Keratinocyte (primary cell): ENCODE measurements at regions not wholly inside any gene's neighbourhood (a gene's known extent, or its start where the extent isn't known, plus 50 kb on each side); places are given as distances from the start of the nearest gene placed in this dataset.

Experiments used
- DNase-seq: peaks from one replicate; pipeline ENCODE4 v3.0.0-alpha.2; 2011; ENCODE audit warnings: low read depth, missing footprints, low spot score
- FAIRE-seq: peaks from 2 replicates; lab custom pipeline; 2011; peaks lifted over from hg19 to GRCh38; lab: Jason Lieb, UNC
- H2AFZ ChIP-seq: 2 replicates; pipeline ENCODE4 v1.6.0; 2012; ENCODE audit warnings: low read length, control low read depth, inconsistent platforms; ENCODE audit not compliant: control insufficient read depth
- H3K27ac ChIP-seq: 2 replicates; pipeline ENCODE4 v1.5.1; 2011; ENCODE audit warnings: low read length; ENCODE audit not compliant: control insufficient read depth, insufficient read depth
- H3K27me3 ChIP-seq: 3 replicates; pipeline ENCODE4 v1.6.0; 2011; ENCODE audit warnings: low read length; ENCODE audit not compliant: control insufficient read depth, insufficient read depth; ENCODE audit errors: extremely low read depth
- H3K36me3 ChIP-seq, 2 experiments: 2 replicates in 1 of 2; 3 replicates in 1 of 2; pipeline ENCODE4 v1.5.1; 2011; ENCODE audit warnings: low read length in 2 of 2, mild to moderate bottlenecking in 1 of 2; ENCODE audit not compliant: control insufficient read depth in 2 of 2, insufficient read depth in 2 of 2; ENCODE audit errors: extremely low read depth in 1 of 2
- H3K4me1 ChIP-seq: 3 replicates; pipeline ENCODE4 v1.5.1; 2011; ENCODE audit warnings: low read length; ENCODE audit not compliant: control insufficient read depth, insufficient read depth; ENCODE audit errors: extremely low read depth
- H3K4me2 ChIP-seq: 3 replicates; pipeline ENCODE4 v1.6.0; 2011; ENCODE audit warnings: low read depth, low read length; ENCODE audit not compliant: control insufficient read depth, insufficient read depth; ENCODE audit errors: extremely low read depth
- H3K4me3 ChIP-seq, 3 experiments: fragments of 200-600 bp in 1 of 3; sonication (generic) in 1 of 3; 2 replicates in 2 of 3; 3 replicates in 1 of 3; pipeline ENCODE4 v1.5.1; 2011 to 2016; ENCODE audit warnings: low read length in 3 of 3, mild to moderate bottlenecking in 3 of 3, control low read depth in 2 of 3, inconsistent platforms in 1 of 3, low read depth in 1 of 3, mixed read lengths in 1 of 3, mixed run types in 1 of 3, moderate library complexity in 1 of 3; ENCODE audit not compliant: control insufficient read depth in 2 of 3, insufficient read depth in 2 of 3; ENCODE audit errors: extremely low read depth in 1 of 3
- H3K79me2 ChIP-seq: 2 replicates; pipeline ENCODE4 v1.6.0; 2012; ENCODE audit warnings: low read length; ENCODE audit not compliant: control insufficient read depth, insufficient read depth
- H3K9ac ChIP-seq: 3 replicates; pipeline ENCODE4 v1.6.0; 2011; ENCODE audit warnings: low read length; ENCODE audit not compliant: control insufficient read depth, insufficient read depth; ENCODE audit errors: extremely low read depth
- H3K9me1 ChIP-seq: 3 replicates; pipeline ENCODE4 v1.6.0; 2011; ENCODE audit warnings: low read length; ENCODE audit not compliant: control insufficient read depth, insufficient read depth; ENCODE audit errors: extremely low read depth
- H3K9me3 ChIP-seq: 2 replicates; pipeline ENCODE4 v1.5.1; 2012; ENCODE audit warnings: low read depth, low read length; ENCODE audit not compliant: control insufficient read depth
- H4K20me1 ChIP-seq: 3 replicates; pipeline ENCODE4 v1.6.0; 2011; ENCODE audit warnings: low read length; ENCODE audit not compliant: control insufficient read depth, insufficient read depth; ENCODE audit errors: extremely low read depth
- CTCF ChIP-seq, 3 experiments: IDR thresholded peaks in 1 of 3; conservative IDR thresholded peaks in 1 of 3; optimal IDR thresholded peaks in 1 of 3; 2 replicates in 2 of 3; 3 replicates in 1 of 3; pipeline versions ENCODE3 to v1.5.1; 2011; ENCODE audit warnings: low read length in 3 of 3, mild to moderate bottlenecking in 3 of 3, moderate library complexity in 2 of 3, control low read depth in 1 of 3, inconsistent platforms in 1 of 3; ENCODE audit not compliant: insufficient read depth in 2 of 3; ENCODE audit errors: extremely low read depth in 1 of 3
- EZH2 ChIP-seq: IDR thresholded peaks from one replicate; pipeline ENCODE4 v1.6.1; 2012; ENCODE audit warnings: inconsistent platforms, mild to moderate bottlenecking, low read length, moderate library complexity
- dilution Hi-C: fragments of 300-500 bp; cut with MboI; formaldehyde crosslinking; loops from one replicate; pipeline ENCODE4 v1.7.0; 2020; ENCODE audit warnings: low sequenced_read_pairs; ENCODE audit not compliant: extremely low pct_ligation_motif_present

GRCh38 chr13:82800391-82800790, 1081.9 kb downstream of the SLITRK1 start:
- Histone ChIP-seq H2AFZ (no peak overlapping the region), H3K9me3 (no peaks in the 10 kb centered on the region), H3K27ac (no peak overlapping the region), H3K27me3 (no peaks in the 10 kb centered on the region), H3K9me1 (no peaks in the 10 kb centered on the region), H3K4me2 (no peak overlapping the region), H3K4me3 (no peak overlapping the region), H4K20me1 (no peaks in the 10 kb centered on the region), H3K79me2 (no peaks in the 10 kb centered on the region), H3K9ac (no peak overlapping the region), H3K36me3 (no peaks in the 10 kb centered on the region), H3K4me1 (no peaks in the 10 kb centered on the region)
- FAIRE-seq (no peak), DNase-seq (no peak)
- TF ChIP-seq EZH2, result no peak
- no peak for TF ChIP-seq CTCF (optimal IDR thresholded peaks at IDR 0.05 in 1 of 3, IDR thresholded peaks at IDR 0.05 in 1 of 3, conservative IDR thresholded peaks at IDR 0.05 in 1 of 3; ENCODE audit: extremely low read depth in 1 of 3, insufficient read depth in 2 of 3, low read length in 3 of 3)
- dilution Hi-C loops, result no loop called here

GRCh38 chr13:82797876-82798275, 1084.4 kb downstream of the SLITRK1 start:
- H3K4me2 ChIP-seq, result no peak overlapping the region
- H3K4me1 ChIP-seq, result no peaks in the 10 kb centered on the region
- DNase-seq (no peak), FAIRE-seq (no peak)
- H3K27me3 ChIP-seq, result no peaks in the 10 kb centered on the region
- no peaks in the 10 kb centered on the region for H3K79me2 ChIP-seq
- no peak overlapping the region for H3K9ac ChIP-seq
- no peaks in the 10 kb centered on the region for H4K20me1 ChIP-seq
- H2AFZ ChIP-seq, result no peak overlapping the region
- no peaks in the 10 kb centered on the region for H3K9me1 ChIP-seq
- no peak for TF ChIP-seq CTCF (optimal IDR thresholded peaks at IDR 0.05 in 1 of 3, IDR thresholded peaks at IDR 0.05 in 1 of 3, conservative IDR thresholded peaks at IDR 0.05 in 1 of 3; ENCODE audit: extremely low read depth in 1 of 3, insufficient read depth in 2 of 3, low read length in 3 of 3)
- no peak for TF ChIP-seq EZH2
- no peak overlapping the region for H3K4me3 ChIP-seq
- dilution Hi-C loops, result no loop called here
- no peaks in the 10 kb centered on the region for H3K36me3 ChIP-seq
- H3K9me3 ChIP-seq, result no peaks in the 10 kb centered on the region
- no peak overlapping the region for H3K27ac ChIP-seq
